AG09319 (cell line): ENCODE measurements at regions not wholly inside any gene's neighbourhood (a gene's known extent, or its start where the extent isn't known, plus 50 kb on each side); places are given as distances from the start of the nearest gene placed in this dataset.

Experiments
- DNase-seq: peaks from one replicate; pipeline ENCODE4 v3.0.0-alpha.2; 2010; ENCODE audit warnings: low read depth; ENCODE audit errors: extremely low read depth
- TF ChIP-seq, protein P1 (sequence below): IDR thresholded peaks from 2 replicates; pipeline ENCODE4 v1.5.1; 2011; ENCODE audit warnings: low read depth, mild to moderate bottlenecking, inconsistent platforms, low read length, moderate library complexity

DNA sequence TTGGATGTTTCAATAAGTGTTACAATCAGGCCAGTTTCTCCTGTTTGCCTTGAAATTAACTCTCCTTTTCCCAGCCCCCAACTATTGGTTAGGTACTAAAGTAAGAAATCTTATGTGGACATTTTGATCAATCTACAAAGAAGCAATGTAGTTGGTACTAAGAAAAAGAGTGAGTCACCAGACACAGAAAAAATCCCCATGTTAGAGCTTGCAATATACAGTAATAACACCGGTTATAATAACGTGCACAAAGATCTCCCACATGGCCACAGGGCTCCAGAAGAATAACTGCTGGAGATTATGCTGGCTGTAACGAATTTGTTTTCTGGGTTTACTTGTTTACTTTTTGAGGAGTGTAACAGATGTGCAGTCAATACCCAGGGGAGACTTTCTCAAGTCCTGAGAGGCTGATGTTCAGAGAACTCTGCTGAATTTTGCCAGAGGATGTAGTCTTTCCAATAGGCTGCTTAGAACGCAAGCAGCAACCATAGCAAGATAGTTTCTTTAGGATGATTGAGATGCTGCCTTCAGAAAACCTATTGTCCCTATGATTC, 166.2 kb upstream of the SPACA1 start:
- no peak for DNase-seq
- TF ChIP-seq, protein P1, sequence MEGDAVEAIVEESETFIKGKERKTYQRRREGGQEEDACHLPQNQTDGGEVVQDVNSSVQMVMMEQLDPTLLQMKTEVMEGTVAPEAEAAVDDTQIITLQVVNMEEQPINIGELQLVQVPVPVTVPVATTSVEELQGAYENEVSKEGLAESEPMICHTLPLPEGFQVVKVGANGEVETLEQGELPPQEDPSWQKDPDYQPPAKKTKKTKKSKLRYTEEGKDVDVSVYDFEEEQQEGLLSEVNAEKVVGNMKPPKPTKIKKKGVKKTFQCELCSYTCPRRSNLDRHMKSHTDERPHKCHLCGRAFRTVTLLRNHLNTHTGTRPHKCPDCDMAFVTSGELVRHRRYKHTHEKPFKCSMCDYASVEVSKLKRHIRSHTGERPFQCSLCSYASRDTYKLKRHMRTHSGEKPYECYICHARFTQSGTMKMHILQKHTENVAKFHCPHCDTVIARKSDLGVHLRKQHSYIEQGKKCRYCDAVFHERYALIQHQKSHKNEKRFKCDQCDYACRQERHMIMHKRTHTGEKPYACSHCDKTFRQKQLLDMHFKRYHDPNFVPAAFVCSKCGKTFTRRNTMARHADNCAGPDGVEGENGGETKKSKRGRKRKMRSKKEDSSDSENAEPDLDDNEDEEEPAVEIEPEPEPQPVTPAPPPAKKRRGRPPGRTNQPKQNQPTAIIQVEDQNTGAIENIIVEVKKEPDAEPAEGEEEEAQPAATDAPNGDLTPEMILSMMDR, result no peak

- TF ChIP-seq, protein P1, result no peak
- DNase-seq, result no peak
Measured at GRCh38 chr6:87879132-87879861, 168.3 kb upstream of the SPACA1 start.

GRCh38 chr6:87875781-87876180, 171.9 kb upstream of the SPACA1 start:
- no peak for DNase-seq
- TF ChIP-seq, protein P1, result no peak

DNA sequence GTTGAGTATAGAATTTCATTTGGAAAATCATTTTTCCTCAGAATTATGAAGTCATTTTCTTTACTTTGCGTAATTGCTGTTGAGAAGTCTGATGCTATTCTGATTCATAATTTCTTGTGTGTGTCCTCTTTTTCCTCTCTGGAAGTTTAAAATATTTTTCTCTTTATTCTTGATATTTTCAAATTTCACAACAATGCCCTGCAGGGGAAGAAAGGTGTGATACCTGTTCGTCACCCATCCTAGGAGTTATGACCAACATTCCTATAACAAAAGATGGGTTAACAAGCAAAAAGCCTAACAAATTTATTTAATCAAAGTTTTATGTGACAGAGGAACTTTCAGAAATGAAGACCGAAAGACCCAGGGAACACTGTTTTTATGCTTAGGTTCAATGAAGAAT, 171.5 kb upstream of the AKIRIN2 start:
- DNase-seq, result no peak
- TF ChIP-seq, protein P1, result no peak

GRCh38 chr6:87870556-87870955, 168.5 kb upstream of the AKIRIN2 start:
- TF ChIP-seq, protein P1, result no peak
- DNase-seq, result no peak

- TF ChIP-seq, protein P1, result no peak
- DNase-seq, result no peak
Measured at GRCh38 chr6:87869064-87869905, 167.3 kb upstream of the AKIRIN2 start.

GRCh38 chr6:87860902-87861301, 158.9 kb upstream of the AKIRIN2 start:
- TF ChIP-seq, protein P1, result no peak
- DNase-seq, result no peak
